ENCODE measurements at regions not wholly inside any gene's neighbourhood (a gene's known extent, or its start where the extent isn't known, plus 50 kb on each side); places are given as distances from the start of the nearest gene placed in this dataset.
"Not testable (repeated sequence)": the region's sequence is repeated elsewhere in the genome, so short reads cannot be mapped to it uniquely, and the experiment has no call there.

DNA sequence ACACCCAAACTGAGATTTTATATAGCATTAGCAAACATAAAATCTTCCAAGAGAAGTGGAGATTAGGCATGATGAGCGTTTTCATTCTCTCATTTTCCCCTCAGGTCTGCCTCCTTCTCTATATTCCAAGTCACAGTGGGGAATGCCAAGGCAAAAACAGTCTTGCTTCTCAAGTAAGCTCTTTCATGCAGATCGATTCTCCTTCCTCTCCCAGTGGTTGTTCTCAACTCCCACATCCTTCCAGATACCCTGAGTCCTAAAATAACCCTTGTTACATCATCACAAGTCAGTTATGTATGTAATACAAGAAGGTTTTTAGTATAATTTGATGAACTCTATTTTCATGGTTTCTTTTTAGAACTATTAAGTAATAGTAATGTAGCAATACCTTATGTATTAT lies 150.6 kb downstream of the TXNL1 start:
- no peak for DNase-seq

GRCh38 chr18:56483386-56483785 lies 155.0 kb downstream of the TXNL1 start:
- DNase-seq, result no peak

DNA sequence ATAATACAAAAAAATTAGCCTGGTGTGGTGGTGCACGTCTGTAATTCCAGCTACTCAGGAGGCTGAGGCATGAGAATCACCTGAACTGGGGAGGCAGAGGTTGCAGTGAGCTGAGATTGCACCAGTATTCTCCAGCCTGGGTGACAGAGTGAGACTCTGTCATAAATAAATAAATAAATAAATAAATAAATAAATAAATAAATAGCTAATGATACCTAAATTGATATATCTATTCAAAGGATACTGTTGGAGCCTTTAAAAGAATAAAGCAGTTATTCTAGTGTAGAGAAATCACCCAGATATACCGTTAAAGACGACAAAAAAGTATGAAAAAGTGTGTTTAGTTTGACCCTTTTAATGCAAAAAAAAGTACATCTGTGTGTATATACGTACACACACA lies 155.6 kb downstream of the TXNL1 start:
- not testable (repeated sequence) for DNase-seq

DNA sequence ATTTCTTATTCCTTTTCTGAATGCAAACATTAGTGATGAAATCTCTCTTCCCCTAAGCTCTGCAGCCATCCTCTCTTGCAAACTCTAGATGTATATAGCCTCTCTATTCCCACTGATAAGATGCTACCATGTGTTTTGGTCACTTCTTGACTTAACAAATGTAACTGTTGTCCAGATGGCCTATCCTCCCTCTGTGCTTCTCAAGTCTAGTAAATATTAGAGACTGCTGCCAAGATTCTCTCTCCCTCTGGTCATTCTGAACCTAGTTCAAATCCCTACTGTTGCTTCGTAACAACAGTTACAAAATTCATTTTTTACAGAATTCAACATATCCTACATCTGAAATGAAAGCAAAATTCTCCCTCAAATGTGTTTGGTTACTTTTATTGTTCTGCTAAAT lies 156.6 kb downstream of the TXNL1 start:
- no peak for DNase-seq

DNA sequence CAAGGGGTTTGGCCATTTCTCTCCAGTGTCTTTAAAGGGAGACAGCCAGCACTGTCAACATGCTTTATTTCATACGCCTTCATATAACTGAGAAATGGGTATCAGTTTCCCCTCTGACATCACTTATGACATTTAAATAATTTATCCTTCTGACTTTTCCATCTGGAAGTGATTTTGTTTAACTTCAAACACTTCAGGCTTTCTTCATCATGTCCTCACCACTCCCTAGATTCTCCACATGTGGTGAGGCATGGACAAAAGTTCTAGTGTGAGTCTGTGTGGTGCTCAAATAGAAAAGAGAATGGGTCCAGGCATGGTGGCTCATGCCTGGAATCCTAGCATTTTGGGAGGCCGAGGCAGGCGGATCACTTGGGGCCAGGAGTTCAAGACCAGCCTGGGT lies 158.6 kb downstream of the TXNL1 start:
- DNase-seq, result no peak

- no peak for DNase-seq
Measured at GRCh38 chr18:56475250-56475649, 163.1 kb downstream of the TXNL1 start.

GRCh38 chr18:56473400-56474024 lies 164.9 kb downstream of the TXNL1 start:
- no peak for DNase-seq

- DNase-seq, result no peak
Measured at GRCh38 chr18:56470406-56471351, 167.7 kb downstream of the TXNL1 start.

DNA sequence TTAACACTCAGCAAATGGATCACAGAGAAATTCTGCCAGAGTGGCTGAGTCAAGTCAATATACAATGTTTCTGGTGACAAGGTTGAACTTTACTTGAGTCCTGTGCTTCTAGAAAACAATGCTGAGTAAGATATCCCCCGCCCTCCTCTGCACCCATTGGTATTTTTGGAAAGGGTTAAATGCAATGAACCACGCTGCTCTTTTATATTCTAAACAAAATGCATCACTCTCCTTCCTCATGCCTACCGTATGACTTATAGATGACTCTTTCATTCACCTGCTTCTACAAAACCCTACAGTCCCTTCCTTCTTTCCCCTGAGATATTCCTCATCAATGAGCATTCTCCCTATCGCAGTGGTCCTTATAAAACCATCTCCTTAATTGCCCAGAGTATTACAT lies 168.8 kb downstream of the TXNL1 start:
- no peak for DNase-seq

DNA sequence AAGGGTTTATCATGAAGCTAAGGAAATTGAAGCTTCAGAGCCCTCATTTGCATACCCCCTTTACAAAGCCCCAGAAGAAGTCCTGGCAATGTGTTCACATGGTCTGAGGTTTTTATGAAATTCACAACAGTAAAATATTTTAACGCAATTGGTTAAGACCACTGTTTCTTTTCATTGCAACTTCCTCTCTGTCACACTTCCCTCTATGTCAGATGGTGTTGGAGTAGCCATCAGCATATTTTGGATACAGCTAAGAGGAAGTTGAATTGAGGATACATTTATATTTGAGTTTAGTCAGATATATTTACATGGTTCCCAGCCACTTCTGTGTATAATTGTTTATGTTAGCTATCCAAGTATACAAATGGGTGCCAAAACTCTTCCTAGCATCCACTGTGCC lies 170.0 kb downstream of the TXNL1 start:
- DNase-seq, result no peak

DNA sequence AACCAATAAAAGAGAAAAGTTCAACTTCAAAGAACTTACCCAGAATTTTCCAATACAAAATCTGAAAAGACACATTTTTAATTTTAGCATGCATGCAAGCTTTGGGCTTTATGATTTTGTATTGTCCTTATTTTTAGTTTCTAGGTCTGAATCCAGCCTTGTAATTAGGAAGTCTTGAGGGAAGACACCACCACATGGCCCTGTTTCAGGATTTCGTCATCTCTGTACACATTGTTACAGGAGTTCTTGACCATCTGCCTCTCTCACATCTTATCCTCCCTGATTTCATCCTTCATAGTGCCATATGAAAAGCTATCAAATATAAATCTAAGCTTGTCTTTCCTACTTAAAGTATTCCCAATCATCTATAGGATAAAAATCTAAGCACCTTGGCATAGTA lies 176.1 kb downstream of the TXNL1 start:
- no peak for DNase-seq

DNA sequence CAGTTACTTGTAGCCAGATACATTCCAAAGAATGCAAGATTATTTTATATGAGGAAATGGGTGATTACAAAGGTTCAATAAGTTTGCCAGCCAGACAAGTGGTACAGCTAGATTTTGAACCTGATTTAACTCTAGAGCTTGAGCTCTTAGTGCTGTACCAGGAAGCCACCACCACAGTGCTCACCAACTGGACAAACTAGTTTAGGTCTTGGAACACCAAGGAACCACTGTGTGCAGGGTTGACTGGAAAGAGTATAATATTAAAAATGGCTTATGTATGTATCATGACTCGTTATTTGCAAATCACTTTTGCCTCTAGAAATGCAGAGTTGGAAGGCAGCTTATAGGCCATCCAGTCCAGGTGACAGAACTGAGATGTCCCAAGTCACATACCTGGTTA lies 177.2 kb downstream of the TXNL1 start:
- no peak for DNase-seq

DNA sequence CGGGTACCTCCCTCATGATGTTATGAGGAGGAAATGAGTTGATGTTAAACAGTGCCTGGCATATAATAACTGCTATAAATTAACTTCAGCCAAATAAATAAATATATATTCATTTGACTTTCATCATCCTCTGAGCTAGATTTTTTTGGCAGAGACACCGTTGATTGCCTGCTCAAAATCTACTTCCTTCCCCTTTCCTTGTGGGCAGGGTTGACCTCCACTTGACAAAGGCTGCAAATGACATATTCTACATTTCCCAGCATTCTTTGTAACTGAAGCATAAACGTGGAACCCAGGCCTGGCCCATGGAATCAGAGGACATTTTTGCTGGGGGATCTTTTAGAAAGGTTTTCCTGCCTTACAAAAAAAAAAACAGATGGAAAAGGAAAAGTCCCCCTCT lies 177.8 kb downstream of the TXNL1 start:
- DNase-seq, result no peak

GRCh38 chr18:56458770-56459712 lies 179.4 kb downstream of the TXNL1 start:
- no peak for DNase-seq

- no peak for DNase-seq
Measured at GRCh38 chr18:56455874-56456273, 182.5 kb downstream of the TXNL1 start.

GRCh38 chr18:56455141-56455540 lies 183.3 kb downstream of the TXNL1 start:
- DNase-seq, result no peak

DNA sequence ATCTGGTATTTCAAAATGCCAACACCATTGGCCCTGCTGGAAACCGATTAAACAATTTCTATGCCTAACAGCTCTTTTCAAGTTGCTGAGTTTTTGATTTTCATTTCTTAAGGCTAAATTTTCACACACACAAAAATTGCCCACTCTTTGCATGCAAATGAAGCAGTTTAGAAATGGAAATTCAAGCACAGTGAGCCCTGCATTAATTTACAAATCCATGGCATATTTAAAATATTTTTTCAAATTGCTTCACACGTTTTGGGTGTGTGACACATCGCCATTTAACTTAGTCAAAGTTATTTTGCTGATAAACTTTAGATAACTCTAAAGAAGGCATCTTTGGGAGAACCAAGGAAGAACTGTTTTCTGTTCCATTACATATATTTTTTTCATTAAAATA lies 184.8 kb downstream of the TXNL1 start:
- DNase-seq, result no peak

DNA sequence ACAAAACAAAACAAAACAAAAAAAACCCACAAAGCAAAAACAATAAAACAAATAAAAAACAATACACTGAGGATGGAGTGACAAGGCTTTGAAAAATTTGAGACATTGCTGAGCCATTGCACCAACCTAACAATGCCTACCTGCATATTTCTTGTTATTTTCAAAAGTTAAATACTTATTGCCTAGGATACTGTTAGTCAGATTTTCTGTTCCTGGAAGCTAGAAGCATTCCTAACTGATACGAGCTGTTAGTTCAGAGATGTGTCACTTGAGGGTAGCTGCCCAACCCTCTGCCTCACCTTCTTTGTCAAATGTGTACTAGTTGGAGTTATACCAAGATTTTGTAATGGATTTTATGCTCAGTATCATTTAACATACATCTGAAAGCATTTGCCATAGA lies 187.2 kb downstream of the TXNL1 start:
- no peak for DNase-seq

- DNase-seq, result no peak
Measured at GRCh38 chr18:56448751-56449150, 189.6 kb downstream of the TXNL1 start.

GRCh38 chr18:56445422-56445821 lies 193.0 kb downstream of the TXNL1 start:
- DNase-seq, result no peak

GRCh38 chr18:56444201-56444600 lies 194.2 kb downstream of the TXNL1 start:
- DNase-seq, result no peak

GRCh38 chr18:56443166-56443907 lies 195.1 kb downstream of the TXNL1 start:
- DNase-seq, result no peak

- DNase-seq, result not testable (repeated sequence)
Measured at GRCh38 chr18:56438480-56438879, 199.9 kb downstream of the TXNL1 start.

All from activated CD4-positive, alpha-beta T cell treated with anti-CD3 and anti-CD28 coated beads for 48 hours (primary cell).